B cell (primary cell): ENCODE measurements at regions not wholly inside any gene's neighbourhood (a gene's known extent, or its start where the extent isn't known, plus 50 kb on each side); places are given as distances from the start of the nearest gene placed in this dataset.

Experiments
- ATAC-seq: fragments of 200-7000 bp; cut with Tn5 transposase; one replicate; pipeline ENCODE4 v1.10.0; 2021; ENCODE audit warnings: low read depth, mild to moderate bottlenecking, moderate number of reproducible peaks, moderate library complexity
- CTCF ChIA-PET: fragments of 350-600 bp; sonication (Branson Sonifier 250); formaldehyde crosslinking; loops from one replicate; lab custom pipeline; 2021; ENCODE audit warnings: antibody characterized with exemption, inconsistent platforms; lab: Charles Lee
- POLR2A ChIA-PET: fragments of 350-600 bp; sonication (Branson Sonifier 250); formaldehyde crosslinking; loops from one replicate; lab custom pipeline; 2021; ENCODE audit warnings: antibody characterized with exemption; lab: Charles Lee
- DNase-seq: peaks from one replicate; pipeline ENCODE4 v3.0.0; 2013
- H2AFZ ChIP-seq: 2 replicates; pipeline ENCODE4 v1.6.1; 2012; ENCODE audit warnings: mild to moderate bottlenecking, low read depth, low read length; ENCODE audit not compliant: insufficient read depth, poor library complexity, severe bottlenecking
- H3K27ac ChIP-seq, 2 donors: 1 replicate in 1 of 2; 2 replicates in 1 of 2; pipeline ENCODE4 v1.5.1; 2012 to 2013; ENCODE audit warnings: low read length in 2 of 2, mild to moderate bottlenecking in 2 of 2, moderate library complexity in 1 of 2
- H3K27me3 ChIP-seq, 4 experiments: fragments of 200-600 bp in 1 of 4; sonication (generic) in 1 of 4; replicated peaks in 1 of 4; 1 replicate in 2 of 4; 2 replicates in 2 of 4; pipeline versions ENCODE4 v1.6.1 to v1.7.0; 2013 to 2016; ENCODE audit warnings: low read length in 3 of 4, mild to moderate bottlenecking in 2 of 4, mixed read lengths in 1 of 4, moderate library complexity in 1 of 4; ENCODE audit not compliant: insufficient read depth in 4 of 4, control insufficient read depth in 3 of 4; ENCODE audit errors: control extremely low read depth in 1 of 4
- H3K36me3 ChIP-seq, 2 experiments: replicated peaks in 1 of 2; 1 replicate in 1 of 2; 2 replicates in 1 of 2; pipeline versions ENCODE4 v1.6.1 to v1.7.1; 2013; ENCODE audit warnings: low read length in 1 of 2; ENCODE audit not compliant: insufficient read depth in 2 of 2, control insufficient read depth in 1 of 2; ENCODE audit errors: control extremely low read depth in 1 of 2, extremely low read depth in 1 of 2
- H3K4me1 ChIP-seq, 2 donors: fragments of 200-600 bp in 1 of 2; sonication (generic) in 1 of 2; 1 replicate in 1 of 2; 2 replicates in 1 of 2; pipeline versions ENCODE4 v1.5.1 to v1.6.1; 2013 to 2017; ENCODE audit warnings: low read length in 2 of 2; ENCODE audit not compliant: control insufficient read depth in 2 of 2, insufficient read depth in 2 of 2
- H3K4me2 ChIP-seq: replicated peaks from 2 replicates; pipeline ENCODE3; 2012; ENCODE audit warnings: mild to moderate bottlenecking, low read depth, low read length; ENCODE audit not compliant: poor library complexity, severe bottlenecking
- H3K4me3 ChIP-seq, 5 experiments: fragments of 200-600 bp in 1 of 5; sonication (generic) in 1 of 5; 1 replicate in 3 of 5; 2 replicates in 2 of 5; pipeline versions ENCODE4 v1.5.1 to v1.7.0; 2011 to 2016; ENCODE audit warnings: low read length in 4 of 5, mild to moderate bottlenecking in 4 of 5, low read depth in 2 of 5, control low read depth in 1 of 5, moderate library complexity in 1 of 5; ENCODE audit not compliant: insufficient read depth in 1 of 5; ENCODE audit errors: control extremely low read depth in 1 of 5, extremely low read depth in 1 of 5
- H3K79me2 ChIP-seq: fragments of 200-600 bp; sonication (generic); one replicate; pipeline ENCODE4 v1.6.0; 2016; ENCODE audit warnings: low read length; ENCODE audit not compliant: control insufficient read depth, insufficient read depth
- H3K9ac ChIP-seq: fragments of 200-600 bp; sonication (generic); 2 replicates; pipeline ENCODE4 v1.6.1; 2017; ENCODE audit warnings: mild to moderate bottlenecking, low read length, moderate library complexity
- H3K9me3 ChIP-seq, 3 donors: one replicate each; pipeline versions ENCODE4 v1.6.1 to v1.7.1; 2013; ENCODE audit warnings: low read length in 2 of 3; ENCODE audit not compliant: control insufficient read depth in 2 of 3, insufficient read depth in 1 of 3; ENCODE audit errors: control extremely low read depth in 1 of 3
- H4K20me1 ChIP-seq: 2 replicates; pipeline ENCODE4 v1.6.0; 2012; ENCODE audit warnings: mild to moderate bottlenecking, low read length; ENCODE audit not compliant: insufficient read depth, control insufficient read depth, poor library complexity, severe bottlenecking
- H3K27ac Mint-ChIP-seq: one replicate; pipeline ENCODE4 v1.8.0; 2021; ENCODE audit warnings: mixed read lengths
- H3K27me3 Mint-ChIP-seq: one replicate; pipeline ENCODE4 v1.8.0; 2021; ENCODE audit warnings: mixed read lengths
- H3K4me1 Mint-ChIP-seq: one replicate; pipeline ENCODE4 v1.8.0; 2021; ENCODE audit warnings: mixed read lengths
- H3K4me3 Mint-ChIP-seq: one replicate; pipeline ENCODE4 v1.8.0; 2021; ENCODE audit warnings: mixed read lengths
- H3K9me3 Mint-ChIP-seq: one replicate; pipeline ENCODE4 v1.8.0; 2022; ENCODE audit warnings: mixed read lengths; ENCODE audit not compliant: insufficient read depth
- EZH2 ChIP-seq: IDR thresholded peaks from 2 replicates; pipeline ENCODE4 v1.6.1; 2012; ENCODE audit warnings: borderline replicate concordance, low read depth, mild to moderate bottlenecking, moderate library complexity, low read length; ENCODE audit not compliant: insufficient read depth, poor library complexity, severe bottlenecking
- WGBS: methylation state at CpG from one replicate; pipeline ENCODE4 v1.1.5; 2013; ENCODE audit warnings: missing lambda C conversion rate; ENCODE audit not compliant: insufficient coverage; 5-methylcytosine and 5-hydroxymethylcytosine counted together
- intact Hi-C: fragments of 100-400 bp; cut with micrococcal nuclease; formaldehyde crosslinking; loops from one replicate; pipeline ENCODE4 v1.10.0; 2022
- TF ChIP-seq, protein P1 (sequence below): fragments of 200-600 bp; IDR thresholded peaks from one replicate; pipeline ENCODE4 v1.8.0; 2022; ENCODE audit warnings: antibody characterized with exemption, mild to moderate bottlenecking

DNA sequence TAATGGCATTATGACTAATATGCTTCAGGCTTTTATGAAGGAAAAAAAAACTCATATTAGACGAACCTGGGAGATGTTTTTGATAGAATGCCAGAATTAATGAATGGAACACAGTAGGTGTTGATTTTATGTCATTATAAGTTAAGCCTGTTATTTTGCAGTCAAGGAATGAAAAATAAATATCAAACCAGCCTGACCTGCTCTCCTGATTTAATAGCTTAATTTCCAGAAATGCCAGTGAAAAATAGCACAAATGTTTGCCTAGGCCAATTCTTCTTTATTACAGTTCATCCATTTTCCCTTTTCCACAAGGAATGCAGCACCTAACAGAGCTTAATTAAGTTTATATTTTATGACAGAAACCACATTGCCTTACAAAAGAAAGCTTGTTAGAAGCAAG lies 292.0 kb downstream of the TBL1XR1 start:
- no CpG with 5 or more reads among the region's 1 CpG for WGBS
- DNase-seq: no peak
- no peak overlapping the region for H3K27ac ChIP-seq
- peaks cover 6% of the 10 kb centered on the region for H3K27me3 Mint-ChIP-seq
- no peaks in the 10 kb centered on the region for H3K9me3 Mint-ChIP-seq
- H3K36me3 ChIP-seq: no peaks in the 10 kb centered on the region
- H3K9ac ChIP-seq: no peak overlapping the region
- no peak for ATAC-seq
- TF ChIP-seq, protein P1, sequence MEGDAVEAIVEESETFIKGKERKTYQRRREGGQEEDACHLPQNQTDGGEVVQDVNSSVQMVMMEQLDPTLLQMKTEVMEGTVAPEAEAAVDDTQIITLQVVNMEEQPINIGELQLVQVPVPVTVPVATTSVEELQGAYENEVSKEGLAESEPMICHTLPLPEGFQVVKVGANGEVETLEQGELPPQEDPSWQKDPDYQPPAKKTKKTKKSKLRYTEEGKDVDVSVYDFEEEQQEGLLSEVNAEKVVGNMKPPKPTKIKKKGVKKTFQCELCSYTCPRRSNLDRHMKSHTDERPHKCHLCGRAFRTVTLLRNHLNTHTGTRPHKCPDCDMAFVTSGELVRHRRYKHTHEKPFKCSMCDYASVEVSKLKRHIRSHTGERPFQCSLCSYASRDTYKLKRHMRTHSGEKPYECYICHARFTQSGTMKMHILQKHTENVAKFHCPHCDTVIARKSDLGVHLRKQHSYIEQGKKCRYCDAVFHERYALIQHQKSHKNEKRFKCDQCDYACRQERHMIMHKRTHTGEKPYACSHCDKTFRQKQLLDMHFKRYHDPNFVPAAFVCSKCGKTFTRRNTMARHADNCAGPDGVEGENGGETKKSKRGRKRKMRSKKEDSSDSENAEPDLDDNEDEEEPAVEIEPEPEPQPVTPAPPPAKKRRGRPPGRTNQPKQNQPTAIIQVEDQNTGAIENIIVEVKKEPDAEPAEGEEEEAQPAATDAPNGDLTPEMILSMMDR: no peak
- no peak for TF ChIP-seq EZH2
- no peaks in the 10 kb centered on the region for H3K4me1 ChIP-seq
- no peak overlapping the region for H3K4me3 Mint-ChIP-seq
- no peak overlapping the region for H3K27ac Mint-ChIP-seq
- CTCF ChIA-PET: interaction anchor here (1.0 kb wide), 1 partner anchor 33 kb away, joined by 3 read pairs; no protein-coding TSS in a partner anchor
- H3K4me3 ChIP-seq: no peak overlapping the region
- H3K79me2 ChIP-seq: no peaks in the 10 kb centered on the region
- POLR2A ChIA-PET: no interaction called here
- no peak overlapping the region for H2AFZ ChIP-seq
- H3K9me3 ChIP-seq: no peaks in the 10 kb centered on the region
- peaks cover 0 to 3% (median 0%) of the 10 kb centered on the region in 4 experiments for H3K27me3 ChIP-seq
- H4K20me1 ChIP-seq: no peaks in the 10 kb centered on the region
- intact Hi-C loops: no loop called here
- no peaks in the 10 kb centered on the region for H3K4me1 Mint-ChIP-seq
- H3K4me2 ChIP-seq: no peak overlapping the region

DNA sequence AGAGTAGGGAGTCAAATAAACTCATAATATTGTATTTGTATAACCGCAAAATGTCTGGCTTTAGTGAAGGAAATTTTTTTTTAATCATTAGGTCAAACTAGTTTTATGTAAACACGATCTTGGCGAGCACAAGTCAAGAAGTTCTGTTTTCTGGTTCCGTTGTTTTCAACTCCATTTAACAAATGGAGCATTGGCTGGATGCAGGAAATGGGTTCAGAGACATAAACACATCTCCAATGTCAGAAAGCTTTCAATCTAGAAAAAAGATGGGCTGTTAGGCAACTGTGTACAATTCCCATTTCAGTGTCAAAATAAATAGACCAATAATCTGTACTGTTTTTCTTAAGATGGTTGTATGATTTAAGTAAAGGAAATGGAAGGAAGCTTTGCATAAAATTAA lies 292.8 kb downstream of the TBL1XR1 start:
- H3K27ac Mint-ChIP-seq: no peak overlapping the region
- no CpG with 5 or more reads among the region's 4 CpGs for WGBS
- no peaks in the 10 kb centered on the region for H3K4me1 Mint-ChIP-seq
- no peak overlapping the region for H3K4me3 ChIP-seq
- DNase-seq (no peak), ATAC-seq (no peak)
- H3K4me3 Mint-ChIP-seq: no peak overlapping the region
- no peak overlapping the region for H2AFZ ChIP-seq
- CTCF ChIA-PET: interaction anchor here (1.0 kb wide), 1 partner anchor 32 kb away, joined by 3 read pairs; no protein-coding TSS in a partner anchor
- no peaks in the 10 kb centered on the region for H3K4me1 ChIP-seq
- H3K27ac ChIP-seq: no peak overlapping the region
- no peak overlapping the region for H3K9ac ChIP-seq
- H3K79me2 ChIP-seq: no peaks in the 10 kb centered on the region
- no peak for TF ChIP-seq EZH2
- TF ChIP-seq, protein P1: no peak
- no peaks in the 10 kb centered on the region for H3K36me3 ChIP-seq
- no peak overlapping the region for H3K4me2 ChIP-seq
- no peaks in the 10 kb centered on the region for H3K9me3 ChIP-seq
- H3K27me3 Mint-ChIP-seq: peaks cover 12% of the 10 kb centered on the region
- H3K9me3 Mint-ChIP-seq: no peaks in the 10 kb centered on the region
- POLR2A ChIA-PET: no interaction called here
- intact Hi-C loops: no loop called here
- peaks cover 0 to 3% (median 0%) of the 10 kb centered on the region in 4 experiments for H3K27me3 ChIP-seq
- H4K20me1 ChIP-seq: no peaks in the 10 kb centered on the region
